Astrocyte (in vitro differentiated cells and primary cell): ENCODE measurements at regions not wholly inside any gene's neighbourhood (a gene's known extent, or its start where the extent isn't known, plus 50 kb on each side); places are given as distances from the start of the nearest gene placed in this dataset.

Experiments
- DNase-seq: peaks from one replicate; pipeline ENCODE4 v3.0.0-alpha.2; 2010; ENCODE audit warnings: low read depth
- FAIRE-seq: peaks from 2 replicates; lab custom pipeline; 2011; peaks lifted over from hg19 to GRCh38; lab: Jason Lieb, UNC
- H2AFZ ChIP-seq: 2 replicates; pipeline ENCODE4 v1.6.0; 2012; ENCODE audit warnings: low read depth, low read length, inconsistent platforms
- H3K27ac ChIP-seq: 2 replicates; pipeline ENCODE4 v1.5.1; 2011; ENCODE audit warnings: low read depth, low read length, inconsistent platforms
- H3K27me3 ChIP-seq: 2 replicates; pipeline ENCODE4 v1.6.0; 2011; ENCODE audit warnings: low read length, inconsistent platforms; ENCODE audit not compliant: insufficient read depth
- H3K36me3 ChIP-seq: 2 replicates; pipeline ENCODE4 v1.5.1; 2011; ENCODE audit warnings: low read length, inconsistent platforms; ENCODE audit not compliant: insufficient read depth
- H3K4me1 ChIP-seq: 2 replicates; pipeline ENCODE4 v1.5.1; 2011; ENCODE audit warnings: low read length, inconsistent platforms; ENCODE audit not compliant: insufficient read depth
- H3K4me2 ChIP-seq: 2 replicates; pipeline ENCODE4 v1.6.0; 2012; ENCODE audit warnings: low read length, inconsistent platforms
- H3K4me3 ChIP-seq: 2 replicates; pipeline ENCODE4 v1.5.1; 2011; ENCODE audit warnings: low read depth, mild to moderate bottlenecking, low read length, inconsistent platforms; ENCODE audit not compliant: insufficient read depth
- H3K79me2 ChIP-seq: 2 replicates; pipeline ENCODE4 v1.6.0; 2012; ENCODE audit warnings: mild to moderate bottlenecking, low read length, inconsistent platforms; ENCODE audit not compliant: insufficient read depth
- H3K9ac ChIP-seq: 2 replicates; pipeline ENCODE4 v1.6.0; 2012; ENCODE audit warnings: mild to moderate bottlenecking, low read length, inconsistent platforms
- H3K9me3 ChIP-seq: 2 replicates; pipeline ENCODE4 v1.5.1; 2012; ENCODE audit warnings: low read depth, mild to moderate bottlenecking, low read length, inconsistent platforms; ENCODE audit not compliant: insufficient read depth
- H4K20me1 ChIP-seq: 2 replicates; pipeline ENCODE4 v1.6.0; 2012; ENCODE audit warnings: low read length, inconsistent platforms; ENCODE audit not compliant: insufficient read depth
- H3K27ac Mint-ChIP-seq: one replicate; pipeline ENCODE4 v1.8.0; 2021; ENCODE audit warnings: mild to moderate bottlenecking, mixed read lengths; ENCODE audit not compliant: unreplicated experiment
- H3K27me3 Mint-ChIP-seq: one replicate; pipeline ENCODE4 v1.8.0; 2021; ENCODE audit warnings: low read depth, mixed read lengths; ENCODE audit not compliant: unreplicated experiment
- H3K36me3 Mint-ChIP-seq: one replicate; pipeline ENCODE4 v1.8.0; 2021; ENCODE audit warnings: low read depth, mixed read lengths; ENCODE audit not compliant: unreplicated experiment
- H3K4me1 Mint-ChIP-seq: one replicate; pipeline ENCODE4 v1.8.0; 2021; ENCODE audit warnings: low read depth, mixed read lengths; ENCODE audit not compliant: unreplicated experiment
- H3K4me3 Mint-ChIP-seq: one replicate; pipeline ENCODE4 v1.8.0; 2021; ENCODE audit warnings: mild to moderate bottlenecking, moderate library complexity, mixed read lengths; ENCODE audit not compliant: unreplicated experiment
- H3K9me3 Mint-ChIP-seq: one replicate; pipeline ENCODE4 v1.8.0; 2021; ENCODE audit warnings: mild to moderate bottlenecking, mixed read lengths; ENCODE audit not compliant: unreplicated experiment
- CTCF ChIP-seq: IDR thresholded peaks from 2 replicates; pipeline ENCODE4 v1.5.1; 2011; ENCODE audit warnings: low read depth, mild to moderate bottlenecking, inconsistent platforms, low read length, moderate library complexity; ENCODE audit not compliant: insufficient read depth
- EZH2 ChIP-seq: IDR thresholded peaks from 2 replicates; pipeline ENCODE4 v1.6.1; 2012; ENCODE audit warnings: mild to moderate bottlenecking, low read length, inconsistent platforms; ENCODE audit not compliant: insufficient read depth

GRCh38 chr14:84017495-84017894, 1512.4 kb upstream of the FLRT2 start:
- peaks cover 2% of the 10 kb centered on the region for H3K4me1 Mint-ChIP-seq
- H3K27me3 Mint-ChIP-seq = no peaks in the 10 kb centered on the region
- DNase-seq (no peak), FAIRE-seq (no peak)
- H3K9me3 Mint-ChIP-seq = peaks cover 10% of the 10 kb centered on the region
- no peaks in the 10 kb centered on the region for H4K20me1 ChIP-seq
- H3K36me3 ChIP-seq = no peaks in the 10 kb centered on the region
- H3K4me3 ChIP-seq = no peak overlapping the region
- H3K36me3 Mint-ChIP-seq = no peaks in the 10 kb centered on the region
- no peaks in the 10 kb centered on the region for H3K79me2 ChIP-seq
- H3K4me2 ChIP-seq = no peak overlapping the region
- no peak overlapping the region for H2AFZ ChIP-seq
- no peak overlapping the region for H3K27ac Mint-ChIP-seq
- no peak overlapping the region for H3K27ac ChIP-seq
- H3K27me3 ChIP-seq = no peaks in the 10 kb centered on the region
- H3K4me3 Mint-ChIP-seq = no peak overlapping the region
- no peaks in the 10 kb centered on the region for H3K4me1 ChIP-seq
- no peak overlapping the region for H3K9ac ChIP-seq
- TF ChIP-seq EZH2 = no peak
- no peak for TF ChIP-seq CTCF
- H3K9me3 ChIP-seq = no peaks in the 10 kb centered on the region

GRCh38 chr14:84021433-84021832, 1508.5 kb upstream of the FLRT2 start:
- no peak overlapping the region for H3K9ac ChIP-seq
- H3K9me3 Mint-ChIP-seq = peaks cover 10% of the 10 kb centered on the region
- no peaks in the 10 kb centered on the region for H3K9me3 ChIP-seq
- no peak overlapping the region for H3K4me2 ChIP-seq
- TF ChIP-seq CTCF = no peak
- no peak for TF ChIP-seq EZH2
- no peaks in the 10 kb centered on the region for H3K36me3 ChIP-seq
- no peaks in the 10 kb centered on the region for H3K27me3 ChIP-seq
- DNase-seq (no peak), FAIRE-seq (no peak)
- no peaks in the 10 kb centered on the region for H3K36me3 Mint-ChIP-seq
- no peaks in the 10 kb centered on the region for H4K20me1 ChIP-seq
- no peaks in the 10 kb centered on the region for H3K79me2 ChIP-seq
- H3K4me3 Mint-ChIP-seq = no peak overlapping the region
- no peaks in the 10 kb centered on the region for H3K27me3 Mint-ChIP-seq
- H3K4me1 Mint-ChIP-seq = peaks cover 4% of the 10 kb centered on the region
- no peak overlapping the region for H2AFZ ChIP-seq
- H3K4me3 ChIP-seq = no peak overlapping the region
- no peaks in the 10 kb centered on the region for H3K4me1 ChIP-seq
- H3K27ac Mint-ChIP-seq = no peak overlapping the region
- no peak overlapping the region for H3K27ac ChIP-seq

- Histone ChIP-seq H3K4me2 (no peak overlapping the region), H4K20me1 (no peaks in the 10 kb centered on the region), H3K27me3 (no peaks in the 10 kb centered on the region), H3K9ac (no peak overlapping the region), H3K27ac (no peak overlapping the region), H3K79me2 (no peaks in the 10 kb centered on the region), H3K36me3 (no peaks in the 10 kb centered on the region), H2AFZ (no peak overlapping the region), H3K4me3 (no peak overlapping the region), H3K4me1 (no peaks in the 10 kb centered on the region), H3K9me3 (no peaks in the 10 kb centered on the region)
- no peak overlapping the region for H3K4me3 Mint-ChIP-seq
- H3K27ac Mint-ChIP-seq = no peak overlapping the region
- H3K27me3 Mint-ChIP-seq = no peaks in the 10 kb centered on the region
- peaks cover 4% of the 10 kb centered on the region for H3K4me1 Mint-ChIP-seq
- peaks cover 10% of the 10 kb centered on the region for H3K9me3 Mint-ChIP-seq
- H3K36me3 Mint-ChIP-seq = no peaks in the 10 kb centered on the region
- FAIRE-seq (no peak), DNase-seq (no peak)
- TF ChIP-seq CTCF (no peak), EZH2 (no peak)
Measured at GRCh38 chr14:84024231-84024820, 1505.6 kb upstream of the FLRT2 start.
